IMR-90 (cell line): ENCODE measurements at regions not wholly inside any gene's neighbourhood (a gene's known extent, or its start where the extent isn't known, plus 50 kb on each side); places are given as distances from the start of the nearest gene placed in this dataset.

ENCODE experiments used
- MAFK ChIP-seq: IDR thresholded peaks from 2 replicates; pipeline ENCODE4 v1.6.1; 2012; ENCODE audit warnings: low read depth, low read length, improper control_type of control experiment
- POLR2A ChIP-seq: IDR thresholded peaks from 2 replicates; pipeline ENCODE4 v1.6.1; 2012; ENCODE audit warnings: mild to moderate bottlenecking, low read depth, low read length

GRCh38 chr7:79716329-79716728 is 262.9 kb upstream of the MAGI2 start:
- TF ChIP-seq MAFK = peak; percentile 85
- TF ChIP-seq POLR2A = no peak
